ENCODE measurements at regions not wholly inside any gene's neighbourhood (a gene's known extent, or its start where the extent isn't known, plus 50 kb on each side); places are given as distances from the start of the nearest gene placed in this dataset.

GRCh38 chr16:48680881-48681280, 70.9 kb upstream of the N4BP1 start:
- TF ChIP-seq POLR2AphosphoS5 (IDR thresholded peaks at IDR 0.05; ENCODE audit: low read depth, low read length) (no peak), SMC3 (IDR thresholded peaks at IDR 0.05; ENCODE audit: low read depth, low read length) (no peak), RAD21 (IDR thresholded peaks at IDR 0.05; ENCODE audit: low read length) (no peak), CTCF (IDR thresholded peaks at IDR 0.05) (no peak), SIN3A (IDR thresholded peaks at IDR 0.05; ENCODE audit: borderline replicate concordance, low read depth, low read length) (no peak), TCF12 (IDR thresholded peaks at IDR 0.05) (no peak)
